NB4 (cell line): ENCODE measurements at regions not wholly inside any gene's neighbourhood (a gene's known extent, or its start where the extent isn't known, plus 50 kb on each side); places are given as distances from the start of the nearest gene placed in this dataset.

Experiments
- CTCF ChIP-seq: IDR thresholded peaks from one replicate; pipeline ENCODE4 v1.5.1; 2012; ENCODE audit warnings: low read depth, low read length
- MAX ChIP-seq: IDR thresholded peaks from 2 replicates; pipeline ENCODE4 v1.6.1; 2011; ENCODE audit warnings: low read depth, low read length
- MYC ChIP-seq: IDR thresholded peaks from 2 replicates; pipeline ENCODE4 v1.6.1; 2011; ENCODE audit warnings: low read depth, low read length
- POLR2A ChIP-seq: IDR thresholded peaks from 2 replicates; pipeline ENCODE4 v1.6.1; 2011; ENCODE audit warnings: mild to moderate bottlenecking; ENCODE audit not compliant: insufficient read length; ENCODE audit errors: extremely low read depth

GRCh38 chr9:13948037-13948436, 365.9 kb downstream of the NFIB start:
- TF ChIP-seq POLR2A: no peak
- TF ChIP-seq CTCF: no peak
- no peak for TF ChIP-seq MYC
- no peak for TF ChIP-seq MAX
